ENCODE measurements at regions not wholly inside any gene's neighbourhood (a gene's known extent, or its start where the extent isn't known, plus 50 kb on each side); places are given as distances from the start of the nearest gene placed in this dataset.

DNA sequence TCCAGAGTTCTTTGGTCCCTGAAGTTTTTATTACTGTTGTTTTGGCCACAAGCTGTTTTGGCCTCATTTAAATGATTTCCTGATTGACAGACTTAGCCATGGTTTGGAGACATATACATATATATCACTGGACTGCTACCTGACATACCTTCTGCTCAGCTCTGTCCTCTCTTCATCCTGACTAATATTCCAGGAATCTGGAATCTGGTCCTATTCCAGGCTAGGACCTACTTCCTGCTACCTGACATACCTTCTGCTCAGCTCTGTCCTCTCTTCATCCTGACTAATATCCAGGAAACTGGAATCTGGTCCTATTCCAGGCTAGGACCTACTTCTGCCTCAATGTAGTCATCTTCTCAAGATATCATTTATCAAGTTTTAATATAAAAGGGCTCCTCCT is 724.4 kb upstream of the ROBO1 start:
- TF ChIP-seq, protein P1, sequence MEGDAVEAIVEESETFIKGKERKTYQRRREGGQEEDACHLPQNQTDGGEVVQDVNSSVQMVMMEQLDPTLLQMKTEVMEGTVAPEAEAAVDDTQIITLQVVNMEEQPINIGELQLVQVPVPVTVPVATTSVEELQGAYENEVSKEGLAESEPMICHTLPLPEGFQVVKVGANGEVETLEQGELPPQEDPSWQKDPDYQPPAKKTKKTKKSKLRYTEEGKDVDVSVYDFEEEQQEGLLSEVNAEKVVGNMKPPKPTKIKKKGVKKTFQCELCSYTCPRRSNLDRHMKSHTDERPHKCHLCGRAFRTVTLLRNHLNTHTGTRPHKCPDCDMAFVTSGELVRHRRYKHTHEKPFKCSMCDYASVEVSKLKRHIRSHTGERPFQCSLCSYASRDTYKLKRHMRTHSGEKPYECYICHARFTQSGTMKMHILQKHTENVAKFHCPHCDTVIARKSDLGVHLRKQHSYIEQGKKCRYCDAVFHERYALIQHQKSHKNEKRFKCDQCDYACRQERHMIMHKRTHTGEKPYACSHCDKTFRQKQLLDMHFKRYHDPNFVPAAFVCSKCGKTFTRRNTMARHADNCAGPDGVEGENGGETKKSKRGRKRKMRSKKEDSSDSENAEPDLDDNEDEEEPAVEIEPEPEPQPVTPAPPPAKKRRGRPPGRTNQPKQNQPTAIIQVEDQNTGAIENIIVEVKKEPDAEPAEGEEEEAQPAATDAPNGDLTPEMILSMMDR (IDR thresholded peaks at IDR 0.05) = no peak

DNA sequence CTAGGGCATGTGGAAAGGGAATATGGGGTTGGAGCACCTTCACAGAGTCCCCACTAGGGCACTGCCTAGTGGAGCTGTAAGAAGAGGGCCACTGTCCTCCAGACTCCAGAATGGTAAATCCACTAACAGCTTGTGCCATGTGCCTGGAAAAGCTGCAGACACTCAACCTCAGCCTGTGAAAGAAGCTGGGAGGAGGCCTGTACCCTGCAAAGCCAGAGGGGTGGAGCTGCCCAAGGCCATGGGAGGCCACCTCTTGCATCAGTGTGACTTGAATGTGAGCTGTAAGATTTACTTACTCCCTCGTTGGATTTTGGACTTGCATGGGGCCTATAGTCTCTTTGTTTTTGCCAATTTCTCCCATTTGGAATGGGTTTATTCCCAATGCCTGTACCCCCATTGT is 705.2 kb upstream of the ROBO1 start:
- TF ChIP-seq, protein P1 (IDR thresholded peaks at IDR 0.05) = no peak

DNA sequence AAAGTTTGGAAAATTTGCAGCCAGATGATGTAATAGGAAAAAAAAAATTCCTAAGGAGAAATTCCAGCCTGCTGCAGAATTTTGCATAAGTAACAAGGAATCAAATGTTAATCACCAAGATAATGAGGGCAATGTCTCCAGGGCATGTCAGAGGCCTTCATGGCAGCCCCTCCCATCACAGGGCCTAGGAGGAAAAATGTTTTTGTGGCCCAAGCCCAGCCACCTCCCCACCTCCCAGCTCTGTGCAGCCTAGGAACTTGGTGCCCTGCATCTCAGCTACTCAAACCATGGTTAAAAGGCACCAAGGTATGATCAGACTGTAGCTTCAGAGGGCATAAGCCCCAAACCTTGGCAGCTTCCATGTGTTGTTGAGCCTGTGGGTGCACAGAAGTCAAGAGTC is 704.7 kb upstream of the ROBO1 start:
- TF ChIP-seq, protein P1 (IDR thresholded peaks at IDR 0.05) = no peak

DNA sequence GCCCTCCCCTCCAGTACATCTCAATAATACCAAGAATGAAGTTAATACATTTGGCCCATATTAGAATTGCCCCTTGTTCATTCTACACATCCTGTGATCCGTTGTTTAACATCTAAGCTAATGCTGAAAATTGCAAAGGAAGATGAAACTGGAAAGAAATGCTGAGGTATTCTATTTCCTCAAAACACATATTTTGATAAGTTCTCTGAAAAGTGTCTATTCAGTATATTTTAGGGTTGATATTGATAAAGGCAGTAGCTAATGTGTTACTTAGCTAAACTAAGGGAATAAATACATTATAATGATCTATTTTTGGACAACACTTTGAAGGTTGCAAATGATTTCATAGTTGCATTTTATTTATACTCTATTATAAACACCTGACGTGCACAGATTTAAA is 702.6 kb upstream of the ROBO1 start:
- TF ChIP-seq, protein P1 (IDR thresholded peaks at IDR 0.05) = no peak

DNA sequence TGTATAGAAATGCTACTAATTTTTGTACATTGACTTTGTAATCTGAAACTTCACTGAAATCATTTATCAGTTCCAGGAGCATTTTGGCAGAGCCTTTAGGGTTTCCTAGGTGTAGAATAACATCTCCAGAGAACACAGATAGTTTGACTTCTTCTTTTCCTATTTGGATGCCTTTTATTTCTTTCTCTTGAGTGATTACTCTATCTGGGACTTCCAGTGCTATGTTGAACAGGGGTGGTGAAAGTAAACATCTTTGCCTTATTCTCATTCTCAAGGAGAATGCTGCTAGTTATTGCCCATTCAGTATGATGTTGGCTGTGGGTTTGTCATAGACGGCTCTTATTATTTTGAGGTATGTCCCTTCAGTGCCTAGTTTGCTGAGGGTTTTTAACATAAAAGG is 697.9 kb upstream of the ROBO1 start:
- TF ChIP-seq, protein P1 (IDR thresholded peaks at IDR 0.05) = no peak

DNA sequence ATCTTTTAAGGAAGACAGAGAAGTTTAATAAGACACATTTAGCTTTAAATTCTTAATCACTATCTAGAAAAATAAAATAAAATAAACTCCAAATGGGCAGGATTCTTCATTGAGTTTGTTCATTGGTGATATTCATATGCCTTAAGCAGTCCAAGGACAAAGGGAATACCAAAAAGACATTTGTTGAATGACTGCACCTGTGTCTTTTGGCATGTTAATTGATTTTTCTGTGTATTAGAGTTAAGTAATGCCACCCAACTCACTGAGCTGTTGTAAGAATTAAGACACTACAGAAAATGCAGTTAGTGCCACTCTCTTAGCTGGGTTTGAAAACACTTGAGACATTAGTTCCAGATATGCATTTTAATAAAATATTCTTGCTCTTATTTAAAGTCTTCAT is 683.6 kb upstream of the ROBO1 start:
- TF ChIP-seq, protein P1 (IDR thresholded peaks at IDR 0.05) = no peak

DNA sequence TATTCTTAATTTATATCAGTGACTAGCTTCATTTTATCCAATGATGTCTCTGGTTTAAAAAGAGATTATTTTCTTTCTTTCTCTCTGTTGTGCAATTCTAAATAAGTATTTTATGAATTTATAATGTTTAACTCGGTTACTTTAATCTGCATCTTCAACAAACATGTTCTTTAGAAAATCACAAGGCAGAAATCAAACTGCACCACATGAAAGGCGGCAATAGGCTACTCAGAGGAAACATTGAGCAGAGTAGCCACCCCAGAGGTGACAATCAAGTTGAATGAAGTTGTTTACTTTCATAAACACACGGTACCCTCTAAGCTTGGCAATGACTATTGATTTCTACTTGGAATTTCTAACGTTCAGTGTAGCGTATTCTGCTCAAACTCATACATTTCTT is 677.8 kb upstream of the ROBO1 start:
- TF ChIP-seq, protein P1 (IDR thresholded peaks at IDR 0.05) = no peak

DNA sequence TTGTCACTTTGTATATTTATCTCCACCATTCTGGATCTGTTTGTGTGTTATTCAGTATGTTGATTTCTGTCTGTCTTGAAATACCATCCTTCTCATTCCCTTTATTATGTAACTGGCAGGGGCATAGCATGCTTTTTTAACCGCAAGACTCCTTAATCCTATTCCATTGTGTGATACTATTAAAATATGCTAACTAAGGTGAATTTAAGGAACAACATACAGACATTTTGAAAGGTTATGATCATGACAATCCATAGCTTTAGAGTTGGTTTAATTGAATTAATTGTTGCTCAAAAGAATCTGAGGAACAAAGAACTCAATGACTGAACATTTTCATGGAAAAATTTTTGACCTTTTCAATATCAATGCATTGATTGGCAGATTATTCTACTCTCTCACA is 677.3 kb upstream of the ROBO1 start:
- TF ChIP-seq, protein P1 (IDR thresholded peaks at IDR 0.05) = no peak
